Upper lobe of right lung (tissue), 1 donor: ENCODE measurements at regions not wholly inside any gene's neighbourhood (a gene's known extent, or its start where the extent isn't known, plus 50 kb on each side); places are given as distances from the start of the nearest gene placed in this dataset.

Experiments
- ATAC-seq: fragments of 200-7000 bp; cut with Tn5 transposase; one replicate; pipeline ENCODE4 v1.9.1; 2020; ENCODE audit warnings: mild to moderate bottlenecking, moderate library complexity
- DNase-seq: peaks from one replicate; pipeline ENCODE4 v3.0.0-alpha.2; 2020
- H3K27ac ChIP-seq: fragments of 200-600 bp; one replicate; pipeline ENCODE4 v1.8.0; 2022
- H3K27me3 ChIP-seq: fragments of 200-600 bp; one replicate; pipeline ENCODE4 v1.8.0; 2022; ENCODE audit warnings: mild to moderate bottlenecking
- H3K36me3 ChIP-seq: fragments of 200-600 bp; one replicate; pipeline ENCODE4 v1.8.0; 2022
- H3K4me1 ChIP-seq: fragments of 200-600 bp; one replicate; pipeline ENCODE4 v1.8.0; 2022
- H3K4me3 ChIP-seq: fragments of 200-600 bp; one replicate; pipeline ENCODE4 v1.8.0; 2022; ENCODE audit warnings: mild to moderate bottlenecking
- H3K9me3 ChIP-seq: fragments of 200-600 bp; one replicate; pipeline ENCODE4 v1.8.0; 2022
- intact Hi-C: fragments of 100-400 bp; cut with DNase I; formaldehyde crosslinking; loops from one replicate; pipeline ENCODE4 v1.11.0; 2022
- TF ChIP-seq, protein P1 (sequence below): fragments of 200-600 bp; IDR thresholded peaks from one replicate; pipeline ENCODE4 v1.8.0; 2022; ENCODE audit warnings: antibody characterized with exemption
- donor health status: DM: no; HTN: yes; CAD: no; lungs with severe emphysema.

DNA sequence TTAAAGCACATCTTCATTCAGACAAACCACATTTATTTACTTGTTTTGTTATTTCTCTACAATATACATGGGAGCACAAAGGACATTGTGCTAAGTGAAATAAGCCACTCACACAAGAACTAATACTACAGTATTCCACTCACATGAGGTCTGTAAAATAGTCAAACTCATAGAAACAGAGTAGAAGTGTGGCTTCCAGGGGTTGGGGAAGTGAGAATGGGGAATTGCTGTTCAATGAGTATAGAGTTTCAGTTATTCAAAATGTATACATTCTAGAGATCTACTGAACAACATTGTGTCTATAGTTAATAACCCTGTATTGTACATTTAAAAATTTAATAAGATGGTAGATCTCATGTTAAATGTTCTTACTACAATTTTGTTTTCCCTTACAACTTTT, 88.8 kb downstream of the ATXN7L3B start:
- Histone ChIP-seq H3K27ac (no peak overlapping the region), H3K36me3 (no peaks in the 10 kb centered on the region), H3K27me3 (no peaks in the 10 kb centered on the region), H3K4me1 (no peaks in the 10 kb centered on the region), H3K9me3 (no peaks in the 10 kb centered on the region), H3K4me3 (no peak overlapping the region)
- ATAC-seq (no peak), DNase-seq (no peak)
- intact Hi-C loops: no loop called here
- TF ChIP-seq, protein P1, sequence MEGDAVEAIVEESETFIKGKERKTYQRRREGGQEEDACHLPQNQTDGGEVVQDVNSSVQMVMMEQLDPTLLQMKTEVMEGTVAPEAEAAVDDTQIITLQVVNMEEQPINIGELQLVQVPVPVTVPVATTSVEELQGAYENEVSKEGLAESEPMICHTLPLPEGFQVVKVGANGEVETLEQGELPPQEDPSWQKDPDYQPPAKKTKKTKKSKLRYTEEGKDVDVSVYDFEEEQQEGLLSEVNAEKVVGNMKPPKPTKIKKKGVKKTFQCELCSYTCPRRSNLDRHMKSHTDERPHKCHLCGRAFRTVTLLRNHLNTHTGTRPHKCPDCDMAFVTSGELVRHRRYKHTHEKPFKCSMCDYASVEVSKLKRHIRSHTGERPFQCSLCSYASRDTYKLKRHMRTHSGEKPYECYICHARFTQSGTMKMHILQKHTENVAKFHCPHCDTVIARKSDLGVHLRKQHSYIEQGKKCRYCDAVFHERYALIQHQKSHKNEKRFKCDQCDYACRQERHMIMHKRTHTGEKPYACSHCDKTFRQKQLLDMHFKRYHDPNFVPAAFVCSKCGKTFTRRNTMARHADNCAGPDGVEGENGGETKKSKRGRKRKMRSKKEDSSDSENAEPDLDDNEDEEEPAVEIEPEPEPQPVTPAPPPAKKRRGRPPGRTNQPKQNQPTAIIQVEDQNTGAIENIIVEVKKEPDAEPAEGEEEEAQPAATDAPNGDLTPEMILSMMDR: no peak

DNA sequence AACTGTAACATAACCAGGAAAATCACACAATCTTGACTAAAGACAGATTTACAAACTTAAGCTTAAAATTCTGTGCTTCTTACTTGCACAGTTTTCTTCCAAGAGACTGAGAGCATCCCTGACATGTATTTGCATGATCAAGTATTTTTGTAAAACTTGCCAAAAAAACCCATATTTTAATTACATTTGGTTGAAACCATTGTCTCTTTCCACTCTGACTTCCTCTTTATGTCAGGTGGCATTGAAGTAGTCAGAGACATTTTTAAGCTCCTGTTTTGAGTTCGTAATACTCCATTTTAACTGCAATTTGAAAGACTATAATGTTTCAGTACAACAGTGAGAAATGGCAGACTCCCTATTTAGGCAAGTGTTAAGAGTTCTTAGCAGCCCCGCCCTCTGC, 103.6 kb downstream of the ATXN7L3B start:
- Histone ChIP-seq H3K27me3 (no peaks in the 10 kb centered on the region), H3K36me3 (no peaks in the 10 kb centered on the region), H3K4me3 (no peak overlapping the region), H3K9me3 (no peaks in the 10 kb centered on the region), H3K27ac (no peak overlapping the region), H3K4me1 (no peaks in the 10 kb centered on the region)
- no peak for DNase-seq
- intact Hi-C loops: no loop called here
- no peak for ATAC-seq
- TF ChIP-seq, protein P1: no peak

DNA sequence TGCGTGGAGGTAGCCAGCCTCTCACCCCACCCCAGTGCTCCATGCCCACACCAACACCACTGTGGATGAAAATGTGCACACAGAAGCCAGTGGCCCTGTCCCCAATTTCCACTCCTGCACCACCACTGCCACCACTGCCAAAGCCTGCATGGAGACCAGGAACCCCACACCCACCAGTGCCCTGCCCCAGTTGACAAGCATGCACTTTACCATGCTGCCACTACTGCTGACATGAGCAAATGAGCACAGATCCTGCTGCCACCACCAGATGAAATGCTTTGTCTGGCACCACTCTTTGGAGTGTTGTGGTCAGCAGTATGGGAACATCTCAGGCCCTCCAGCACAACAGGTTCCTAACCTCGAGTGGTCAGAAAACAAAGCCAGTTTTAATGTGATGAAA, 104.1 kb downstream of the ATXN7L3B start:
- H3K27ac ChIP-seq: no peak overlapping the region
- TF ChIP-seq, protein P1: no peak
- ATAC-seq: no peak
- H3K27me3 ChIP-seq: no peaks in the 10 kb centered on the region
- H3K36me3 ChIP-seq: no peaks in the 10 kb centered on the region
- intact Hi-C loops: no loop called here
- H3K4me3 ChIP-seq: no peak overlapping the region
- no peaks in the 10 kb centered on the region for H3K4me1 ChIP-seq
- H3K9me3 ChIP-seq: no peaks in the 10 kb centered on the region
- DNase-seq: no peak

DNA sequence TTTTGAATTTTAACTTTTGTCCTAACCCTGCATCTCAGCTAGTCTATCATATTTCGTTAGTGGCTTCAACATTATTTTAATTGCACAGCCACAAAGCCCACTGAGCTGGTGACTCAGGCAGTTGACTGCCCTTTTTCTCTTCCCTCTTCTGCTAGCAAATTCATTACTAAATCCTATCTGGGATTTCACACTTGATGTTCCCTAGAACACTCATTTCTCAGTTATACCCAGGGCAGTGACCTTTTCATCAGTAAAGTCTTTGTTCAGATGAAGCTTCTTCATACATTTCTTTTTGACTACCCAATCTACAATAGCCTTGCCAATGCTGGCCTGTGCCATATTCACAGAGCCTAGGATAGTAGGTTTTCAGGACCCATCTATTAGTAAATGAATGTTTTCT, 107.0 kb downstream of the ATXN7L3B start:
- Histone ChIP-seq H3K27me3 (no peaks in the 10 kb centered on the region), H3K9me3 (no peaks in the 10 kb centered on the region), H3K4me1 (no peaks in the 10 kb centered on the region), H3K27ac (no peak overlapping the region), H3K36me3 (no peaks in the 10 kb centered on the region), H3K4me3 (no peak overlapping the region)
- ATAC-seq (no peak), DNase-seq (no peak)
- intact Hi-C loops: no loop called here
- TF ChIP-seq, protein P1: no peak

DNA sequence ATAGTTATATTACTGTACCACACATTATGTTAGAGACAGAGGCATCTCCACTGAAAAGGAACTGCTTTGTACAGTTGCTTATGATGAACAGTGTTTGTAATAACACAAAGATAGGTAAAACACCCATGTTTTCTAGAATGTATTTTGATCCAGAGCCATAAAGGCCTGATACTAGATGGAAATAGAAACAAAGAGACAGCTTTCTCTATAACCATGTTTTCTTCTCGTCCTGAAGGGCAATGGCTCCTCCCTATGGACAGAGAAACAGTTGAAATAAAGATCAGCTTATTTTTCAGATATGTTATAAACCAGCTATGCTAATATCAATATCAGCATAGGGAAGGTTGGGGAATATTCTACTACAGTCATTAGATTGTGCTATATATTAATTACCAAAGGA, 109.2 kb downstream of the ATXN7L3B start:
- Histone ChIP-seq H3K27ac (no peak overlapping the region), H3K4me1 (no peaks in the 10 kb centered on the region), H3K36me3 (no peaks in the 10 kb centered on the region), H3K9me3 (no peaks in the 10 kb centered on the region), H3K4me3 (no peak overlapping the region), H3K27me3 (no peaks in the 10 kb centered on the region)
- DNase-seq: no peak
- no peak for ATAC-seq
- intact Hi-C loops: no loop called here
- TF ChIP-seq, protein P1: no peak

DNA sequence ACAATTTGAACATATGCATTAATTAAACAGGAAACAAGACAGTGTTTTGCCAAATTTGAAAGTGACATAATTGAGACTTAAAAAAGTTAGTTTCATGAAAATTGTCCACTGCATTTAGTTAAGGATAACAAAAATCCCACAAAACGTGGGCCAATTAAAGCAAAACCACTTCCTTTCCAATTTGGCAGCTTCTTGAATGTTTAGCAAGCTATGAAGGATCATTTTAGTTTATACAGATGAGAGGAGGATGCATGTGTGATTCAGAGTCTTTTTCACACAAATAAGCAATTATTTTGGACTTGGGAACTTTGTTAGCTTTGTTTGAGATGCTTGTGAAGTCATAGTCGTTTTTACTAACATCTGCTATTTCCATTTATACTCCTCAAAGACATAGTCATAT, 109.6 kb downstream of the ATXN7L3B start:
- Histone ChIP-seq H3K27me3 (no peaks in the 10 kb centered on the region), H3K27ac (no peak overlapping the region), H3K4me3 (no peak overlapping the region), H3K4me1 (no peaks in the 10 kb centered on the region), H3K36me3 (no peaks in the 10 kb centered on the region), H3K9me3 (no peaks in the 10 kb centered on the region)
- DNase-seq (no peak), ATAC-seq (no peak)
- intact Hi-C loops: no loop called here
- TF ChIP-seq, protein P1: no peak
